ENCODE measurements at regions not wholly inside any gene's neighbourhood (a gene's known extent, or its start where the extent isn't known, plus 50 kb on each side); places are given as distances from the start of the nearest gene placed in this dataset.

GRCh38 chrX:40843643-40844042 is 108.3 kb upstream of the MED14 start:
- 100% methylated on average over 1 of the region's 2 CpGs for WGBS (ENCODE audit: insufficient coverage)
- CTCF ChIA-PET, result no interaction called here
- no peaks in the 10 kb centered on the region for H3K4me1 Mint-ChIP-seq
- Histone ChIP-seq H3K27me3 (replicated peaks in 1 of 4; ENCODE audit: control extremely low read depth in 1 of 4, control insufficient read depth in 3 of 4, insufficient read depth in 4 of 4, low read length in 3 of 4) (no peaks in the 10 kb centered on the region), H3K4me2 (replicated peaks; ENCODE audit: low read depth, low read length, poor library complexity, severe bottlenecking) (no peak overlapping the region), H3K9me3 (ENCODE audit: control extremely low read depth in 1 of 3, control insufficient read depth in 2 of 3, insufficient read depth in 1 of 3, low read length in 2 of 3) (peaks cover 0 to 12% (median 9%) of the 10 kb centered on the region in 3 donors), H2AFZ (ENCODE audit: insufficient read depth, low read depth, low read length, poor library complexity, severe bottlenecking) (no peak overlapping the region), H3K4me3 (ENCODE audit: control extremely low read depth in 1 of 5, extremely low read depth in 1 of 5, insufficient read depth in 1 of 5, low read depth in 2 of 5, low read length in 4 of 5) (no peak overlapping the region), H3K79me2 (ENCODE audit: control insufficient read depth, insufficient read depth, low read length) (no peaks in the 10 kb centered on the region), H4K20me1 (ENCODE audit: control insufficient read depth, insufficient read depth, low read length, poor library complexity, severe bottlenecking) (no peaks in the 10 kb centered on the region), H3K27ac (ENCODE audit: low read length in 2 of 2) (no peak overlapping the region), H3K36me3 (replicated peaks in 1 of 2; ENCODE audit: control extremely low read depth in 1 of 2, control insufficient read depth in 1 of 2, extremely low read depth in 1 of 2, insufficient read depth in 2 of 2, low read length in 1 of 2) (no peaks in the 10 kb centered on the region), H3K4me1 (ENCODE audit: control insufficient read depth in 2 of 2, insufficient read depth in 2 of 2, low read length in 2 of 2) (no peaks in the 10 kb centered on the region), H3K9ac (ENCODE audit: low read length) (no peak overlapping the region)
- no peak overlapping the region for H3K4me3 Mint-ChIP-seq
- TF ChIP-seq EZH2 (IDR thresholded peaks at IDR 0.05; ENCODE audit: borderline replicate concordance, insufficient read depth, low read depth, low read length, poor library complexity, severe bottlenecking), result no peak
- no peak for TF ChIP-seq CTCF (IDR thresholded peaks at IDR 0.05)
- POLR2A ChIA-PET, result no interaction called here
- H3K27ac Mint-ChIP-seq, result no peak overlapping the region
- H3K9me3 Mint-ChIP-seq (ENCODE audit: insufficient read depth), result peaks cover 6% of the 10 kb centered on the region
- DNase-seq, result no peak
- H3K27me3 Mint-ChIP-seq, result peaks cover 8% of the 10 kb centered on the region
- no peak for ATAC-seq (ENCODE audit: low read depth)
- intact Hi-C loops (cut with micrococcal nuclease), result no loop called here

GRCh38 chrX:40844471-40844870 is 109.1 kb upstream of the MED14 start:
- intact Hi-C loops (cut with micrococcal nuclease), result no loop called here
- H3K27ac ChIP-seq (ENCODE audit: low read length in 2 of 2), result no peak overlapping the region
- TF ChIP-seq EZH2 (IDR thresholded peaks at IDR 0.05; ENCODE audit: borderline replicate concordance, insufficient read depth, low read depth, low read length, poor library complexity, severe bottlenecking), result no peak
- TF ChIP-seq CTCF (IDR thresholded peaks at IDR 0.05), result no peak
- no peaks in the 10 kb centered on the region for H3K4me1 Mint-ChIP-seq
- H3K9me3 ChIP-seq (ENCODE audit: control extremely low read depth in 1 of 3, control insufficient read depth in 2 of 3, insufficient read depth in 1 of 3, low read length in 2 of 3), result peaks cover 0 to 12% (median 9%) of the 10 kb centered on the region in 3 donors
- no peak overlapping the region for H3K9ac ChIP-seq (ENCODE audit: low read length)
- H3K79me2 ChIP-seq (ENCODE audit: control insufficient read depth, insufficient read depth, low read length), result no peaks in the 10 kb centered on the region
- ATAC-seq (ENCODE audit: low read depth), result no peak
- no peak overlapping the region for H3K4me2 ChIP-seq (replicated peaks; ENCODE audit: low read depth, low read length, poor library complexity, severe bottlenecking)
- H2AFZ ChIP-seq (ENCODE audit: insufficient read depth, low read depth, low read length, poor library complexity, severe bottlenecking), result no peak overlapping the region
- ChIA-PET POLR2A (no interaction called here), CTCF (no interaction called here)
- WGBS (ENCODE audit: insufficient coverage), result no CpG with 5 or more reads among the region's 2 CpGs
- no peak for DNase-seq
- H3K4me3 Mint-ChIP-seq, result no peak overlapping the region
- H4K20me1 ChIP-seq (ENCODE audit: control insufficient read depth, insufficient read depth, low read length, poor library complexity, severe bottlenecking), result no peaks in the 10 kb centered on the region
- no peaks in the 10 kb centered on the region for H3K36me3 ChIP-seq (replicated peaks in 1 of 2; ENCODE audit: control extremely low read depth in 1 of 2, control insufficient read depth in 1 of 2, extremely low read depth in 1 of 2, insufficient read depth in 2 of 2, low read length in 1 of 2)
- H3K4me3 ChIP-seq (ENCODE audit: control extremely low read depth in 1 of 5, extremely low read depth in 1 of 5, insufficient read depth in 1 of 5, low read depth in 2 of 5, low read length in 4 of 5), result no peak overlapping the region
- H3K27ac Mint-ChIP-seq, result no peak overlapping the region
- peaks cover 8% of the 10 kb centered on the region for H3K27me3 Mint-ChIP-seq
- peaks cover 6% of the 10 kb centered on the region for H3K9me3 Mint-ChIP-seq (ENCODE audit: insufficient read depth)
- no peaks in the 10 kb centered on the region for H3K27me3 ChIP-seq (replicated peaks in 1 of 4; ENCODE audit: control extremely low read depth in 1 of 4, control insufficient read depth in 3 of 4, insufficient read depth in 4 of 4, low read length in 3 of 4)
- H3K4me1 ChIP-seq (ENCODE audit: control insufficient read depth in 2 of 2, insufficient read depth in 2 of 2, low read length in 2 of 2), result no peaks in the 10 kb centered on the region

Measured in B cell (primary cell).